GM21390 (cell line): ENCODE measurements at regions not wholly inside any gene's neighbourhood (a gene's known extent, or its start where the extent isn't known, plus 50 kb on each side); places are given as distances from the start of the nearest gene placed in this dataset.
"Not testable (repeated sequence)": the region's sequence is repeated elsewhere in the genome, so short reads cannot be mapped to it uniquely, and the experiment has no call there.

ENCODE experiments used
- ATAC-seq: cut with Tn5 transposase; IDR thresholded peaks from one replicate; pipeline ENCODE4 v1.9.1; 2021; ENCODE audit not compliant: unreplicated experiment

DNA sequence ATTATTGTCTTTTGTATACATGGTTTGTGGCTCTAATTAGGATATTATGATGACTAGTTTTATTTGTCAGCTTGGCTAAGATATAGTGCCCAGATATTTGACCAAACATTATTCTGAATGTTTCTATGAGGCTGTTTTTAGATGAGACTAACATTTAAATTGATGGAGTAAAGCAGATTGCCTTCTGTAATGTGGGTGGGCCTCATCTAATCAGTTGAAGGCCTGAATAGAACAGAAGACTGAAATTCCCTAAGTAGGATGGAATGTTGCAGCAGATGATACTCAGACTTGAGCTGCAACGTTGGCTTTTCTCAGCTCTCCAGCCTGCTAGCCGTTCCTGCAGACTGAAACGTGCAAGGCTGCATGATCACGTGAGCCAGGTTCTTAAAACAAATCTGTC, 546.5 kb downstream of the EDEM1 start:
- ATAC-seq = no peak

GRCh38 chr3:5735896-5736295, 548.4 kb downstream of the EDEM1 start:
- no peak for ATAC-seq

GRCh38 chr3:5739299-5739935, 551.9 kb downstream of the EDEM1 start:
- ATAC-seq = no peak

DNA sequence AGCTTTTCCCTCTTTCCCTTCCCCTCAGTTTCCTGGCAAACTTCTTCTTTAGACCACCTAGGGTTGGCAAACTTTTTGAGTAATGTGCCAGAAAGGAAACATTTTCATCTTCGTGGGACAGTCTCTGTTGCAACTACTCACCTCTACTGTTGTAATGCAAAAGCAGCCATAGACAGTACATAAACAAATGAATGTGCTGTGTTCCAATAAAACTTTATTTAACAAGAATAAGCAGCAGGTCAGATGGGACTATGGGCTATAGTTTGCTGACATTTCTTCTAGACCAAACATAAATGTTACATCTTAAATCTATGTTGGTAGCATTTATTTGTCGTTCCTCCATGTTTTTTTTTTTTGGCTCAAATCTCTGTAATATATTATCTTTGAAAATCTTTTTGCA, 552.4 kb downstream of the EDEM1 start:
- ATAC-seq = no peak

DNA sequence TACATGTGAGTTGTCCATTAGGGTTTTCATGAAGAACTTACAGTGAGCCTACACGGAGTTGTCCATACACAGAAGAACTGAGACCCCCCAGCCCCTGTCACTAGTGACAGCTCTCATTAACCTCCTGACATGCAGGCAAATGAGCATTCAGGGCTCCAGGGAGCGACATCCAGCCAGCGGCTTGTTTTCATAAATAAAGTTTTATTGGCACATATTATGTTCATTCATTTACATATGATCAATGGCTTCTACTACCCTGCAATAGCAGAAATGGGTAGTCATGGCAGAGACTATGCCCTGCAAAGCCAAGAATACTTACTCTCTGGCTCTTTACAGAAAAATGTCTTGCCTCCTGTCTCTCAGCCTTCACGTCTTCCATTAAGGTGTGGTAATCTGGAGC, 553.5 kb downstream of the EDEM1 start:
- ATAC-seq = no peak

DNA sequence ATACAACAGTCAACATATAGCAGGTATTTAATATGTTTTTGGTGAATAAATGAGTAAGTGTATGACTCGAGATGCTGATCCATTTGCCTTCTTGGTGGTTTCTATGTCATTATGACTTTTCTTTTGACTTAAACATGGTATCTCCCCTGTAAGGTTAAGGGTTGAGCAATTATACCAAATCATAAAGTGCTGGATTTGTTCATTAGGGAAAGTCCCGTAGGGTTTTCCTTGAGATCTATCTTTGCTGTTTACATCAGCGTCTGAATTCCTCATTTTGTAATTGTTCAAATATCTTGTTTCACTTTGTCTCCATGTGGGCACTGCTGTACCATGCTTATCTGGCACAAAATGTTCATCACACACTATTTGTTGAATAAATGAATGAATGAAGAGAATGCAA, 562.6 kb downstream of the EDEM1 start:
- ATAC-seq = no peak

- ATAC-seq = no peak
These were observed 563.5 kb downstream of the EDEM1 start for GRCh38 chr3:5750874-5751640.

GRCh38 chr3:5754602-5755001, 567.1 kb downstream of the EDEM1 start:
- peak; percentile 73 for ATAC-seq

- ATAC-seq = no peak
These were observed 568.9 kb downstream of the EDEM1 start for GRCh38 chr3:5756443-5756842.

- no peak for ATAC-seq
These were observed 569.8 kb downstream of the EDEM1 start for GRCh38 chr3:5757213-5757804.

DNA sequence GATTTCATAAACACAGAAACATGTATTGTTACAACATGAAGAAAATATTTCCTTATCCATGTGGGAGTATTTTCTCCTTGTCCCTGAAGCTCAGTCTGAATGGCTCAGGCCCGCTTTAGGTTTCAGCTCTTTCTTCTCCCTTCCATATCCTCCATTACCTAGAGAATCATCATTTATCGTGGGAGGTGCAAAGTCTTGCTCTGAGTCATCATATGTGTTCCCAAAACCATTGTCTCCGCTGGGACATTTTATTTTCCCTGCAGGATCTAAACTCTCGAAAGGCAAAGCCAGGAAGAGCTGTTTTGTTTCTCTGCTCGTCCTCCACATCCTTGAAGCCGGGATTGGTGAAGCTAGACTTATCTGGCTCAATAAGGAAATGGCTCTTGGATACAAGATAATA, 571.2 kb downstream of the EDEM1 start:
- ATAC-seq = no peak

- ATAC-seq = no peak
These were observed 575.0 kb downstream of the EDEM1 start for GRCh38 chr3:5762506-5762905.

GRCh38 chr3:5766848-5767247, 579.3 kb downstream of the EDEM1 start:
- no peak for ATAC-seq

DNA sequence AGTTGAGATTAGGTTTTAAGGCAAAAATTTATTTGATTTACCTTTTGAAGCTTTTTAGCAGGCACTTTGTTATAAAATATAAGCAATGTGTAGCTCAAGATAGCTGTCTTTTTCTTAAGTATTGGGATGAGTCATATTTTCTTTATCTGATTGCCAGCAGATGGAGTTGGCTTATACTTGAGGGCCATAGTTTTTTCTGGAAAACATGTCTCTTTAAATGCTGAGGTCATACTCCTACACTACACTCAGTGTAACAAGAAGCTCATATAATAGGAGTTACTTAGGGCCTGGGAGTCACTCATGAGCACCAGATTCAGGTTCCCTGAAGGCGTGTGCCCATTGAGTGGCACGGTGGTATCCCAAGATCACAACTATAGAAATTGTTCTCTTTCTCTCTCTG, 579.8 kb downstream of the EDEM1 start:
- ATAC-seq = no peak

GRCh38 chr3:5768281-5768945, 580.9 kb downstream of the EDEM1 start:
- ATAC-seq = no peak

- no peak for ATAC-seq
These were observed 582.3 kb downstream of the EDEM1 start for GRCh38 chr3:5769825-5770224.

DNA sequence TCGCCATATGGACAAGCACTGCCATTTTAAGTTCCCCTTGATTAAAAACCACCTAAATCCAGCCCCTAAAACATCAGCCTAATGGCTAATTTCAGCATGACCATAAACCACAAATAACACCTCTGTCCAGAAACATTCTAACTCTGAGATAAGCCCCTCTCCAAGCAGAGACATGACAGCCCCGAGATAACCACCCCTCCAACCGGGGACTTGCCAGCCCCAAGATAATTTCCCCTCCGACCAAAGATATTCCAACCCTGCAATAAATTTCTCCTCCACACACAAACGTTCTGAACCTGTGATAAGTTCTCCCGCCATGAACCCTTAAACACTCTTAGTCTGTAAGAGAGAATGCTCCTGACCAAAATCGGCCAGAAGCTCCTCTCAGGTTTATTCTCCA, 586.8 kb downstream of the EDEM1 start:
- no peak for ATAC-seq

GRCh38 chr3:5775100-5775499, 587.6 kb downstream of the EDEM1 start:
- ATAC-seq = not testable (repeated sequence)

DNA sequence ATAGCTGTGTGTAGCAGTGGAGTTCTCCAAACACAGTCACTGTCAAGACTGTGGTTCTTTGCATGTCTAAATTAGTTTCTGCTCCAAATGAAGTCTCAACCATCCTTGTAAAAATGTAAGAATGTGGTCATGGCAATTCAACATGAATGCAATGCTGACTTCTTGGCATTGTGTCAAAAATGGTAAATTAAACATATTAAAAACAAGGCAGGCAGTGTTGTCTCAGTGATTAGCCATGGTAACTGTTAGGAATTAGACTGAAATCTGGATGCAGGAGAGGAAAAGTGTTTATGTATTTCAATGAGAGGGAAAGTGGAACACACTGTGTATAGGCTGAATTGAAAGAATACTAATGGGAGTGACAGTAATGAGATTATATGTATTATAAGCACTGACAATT, 597.2 kb downstream of the EDEM1 start:
- no peak for ATAC-seq

GRCh38 chr3:5787861-5788488, 600.5 kb downstream of the EDEM1 start:
- ATAC-seq = no peak

DNA sequence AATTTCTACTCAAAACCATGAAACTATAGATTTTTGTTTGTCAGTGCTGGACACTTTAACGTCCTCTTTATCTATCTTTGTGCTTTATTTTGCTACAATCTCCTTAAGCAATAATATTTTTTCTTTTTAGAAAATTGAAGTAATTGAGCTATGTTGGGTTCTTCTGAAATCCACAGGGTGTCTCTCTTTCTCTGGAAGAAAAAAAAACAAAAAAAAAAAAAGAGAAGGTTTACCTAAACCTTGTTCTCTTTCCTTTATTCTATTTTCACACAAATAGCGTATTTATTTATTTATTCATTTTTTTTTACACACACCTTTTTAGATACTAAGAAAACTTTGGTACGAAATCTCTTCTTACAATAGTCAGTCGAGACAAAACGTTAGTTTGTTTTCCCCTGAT, 601.0 kb downstream of the EDEM1 start:
- no peak for ATAC-seq
